SK-N-SH treated with all-trans-retinoic acid at 6 μM for 48 hours (cell line): ENCODE measurements at regions not wholly inside any gene's neighbourhood (a gene's known extent, or its start where the extent isn't known, plus 50 kb on each side); places are given as distances from the start of the nearest gene placed in this dataset.

Source experiments
- ARNTL ChIP-seq: fragments of 450-650 bp; formaldehyde crosslinking; IDR thresholded peaks from 2 replicates; pipeline ENCODE4 v1.5.0; 2020; ENCODE audit warnings: low read depth, mild to moderate bottlenecking, moderate library complexity, borderline replicate concordance
- GLIS3 ChIP-seq: fragments of 250-450 bp; sonication (Bioruptor Pico); IDR thresholded peaks from 2 replicates; pipeline ENCODE4 v1.5.0; 2020; ENCODE audit warnings: mild to moderate bottlenecking, moderate library complexity
- OSR1 ChIP-seq: fragments of 250-450 bp; sonication (Bioruptor Pico); IDR thresholded peaks from 2 replicates; pipeline ENCODE4 v1.8.0; 2022; ENCODE audit warnings: moderate library complexity, mild to moderate bottlenecking, inconsistent platforms
- RARB ChIP-seq: fragments of 250-450 bp; sonication (Bioruptor Pico); IDR thresholded peaks from 2 replicates; pipeline ENCODE4 v1.8.0; 2021; ENCODE audit warnings: mild to moderate bottlenecking, moderate library complexity
- TCF4 ChIP-seq: fragments of 250-450 bp; sonication (Bioruptor Pico); IDR thresholded peaks from 2 replicates; pipeline ENCODE4 v1.8.0; 2021; ENCODE audit warnings: mild to moderate bottlenecking, moderate library complexity, borderline replicate concordance
- ZFP3 ChIP-seq: fragments of 250-450 bp; sonication (Bioruptor Pico); IDR thresholded peaks from 2 replicates; pipeline ENCODE4 v1.5.0; 2020; ENCODE audit warnings: mild to moderate bottlenecking, moderate library complexity
- ZFP30 ChIP-seq: fragments of 450-650 bp; formaldehyde crosslinking; IDR thresholded peaks from 2 replicates; pipeline ENCODE4 v1.5.0; 2022; ENCODE audit warnings: mild to moderate bottlenecking, moderate library complexity
- ZNF8 ChIP-seq: fragments of 450-650 bp; formaldehyde crosslinking; IDR thresholded peaks from 2 replicates; pipeline ENCODE4 v1.5.0; 2020; ENCODE audit warnings: mild to moderate bottlenecking, moderate library complexity
- TF ChIP-seq, protein P1 (sequence below): fragments of 250-450 bp; sonication (Bioruptor Pico); IDR thresholded peaks from 2 replicates; pipeline ENCODE4 v1.5.1; 2020; ENCODE audit warnings: low read depth, mild to moderate bottlenecking, moderate library complexity
- TF ChIP-seq, protein P2 (sequence below): fragments of 250-450 bp; sonication (Bioruptor Pico); IDR thresholded peaks from 2 replicates; pipeline ENCODE4 v1.8.0; 2020; ENCODE audit warnings: mild to moderate bottlenecking, moderate library complexity, borderline replicate concordance
- TF ChIP-seq, protein P3 (sequence below): fragments of 250-450 bp; sonication (Bioruptor Pico); IDR thresholded peaks from 2 replicates; pipeline ENCODE4 v1.8.0; 2021; ENCODE audit warnings: low read depth, mild to moderate bottlenecking, moderate library complexity, borderline replicate concordance

DNA sequence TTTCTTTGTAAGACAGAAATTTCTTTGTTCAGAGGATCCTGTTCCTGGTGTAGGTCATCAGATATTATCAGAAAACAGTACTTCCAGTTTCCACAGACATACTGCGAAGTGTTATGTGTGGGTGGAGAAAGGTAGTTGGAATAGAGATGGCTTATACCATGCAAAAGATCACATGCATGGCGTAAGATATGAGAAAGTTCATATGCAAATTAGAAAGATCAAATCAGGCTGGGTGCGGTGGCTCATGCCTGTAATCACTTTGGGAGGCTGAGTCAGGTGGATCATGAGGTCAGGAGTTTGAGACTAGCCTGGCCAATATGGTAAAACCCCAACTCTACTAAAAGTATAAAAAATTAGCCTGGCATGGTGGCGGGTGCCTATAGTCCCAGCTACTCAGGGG, 65.2 kb upstream of the GLIS3 start:
- no peak for TF ChIP-seq TCF4 (CRISPR knock-in tag)
- TF ChIP-seq ZFP30 (CRISPR knock-in tag) = no peak
- TF ChIP-seq OSR1 = no peak
- TF ChIP-seq RARB (CRISPR knock-in tag) = no peak
- TF ChIP-seq, protein P1, sequence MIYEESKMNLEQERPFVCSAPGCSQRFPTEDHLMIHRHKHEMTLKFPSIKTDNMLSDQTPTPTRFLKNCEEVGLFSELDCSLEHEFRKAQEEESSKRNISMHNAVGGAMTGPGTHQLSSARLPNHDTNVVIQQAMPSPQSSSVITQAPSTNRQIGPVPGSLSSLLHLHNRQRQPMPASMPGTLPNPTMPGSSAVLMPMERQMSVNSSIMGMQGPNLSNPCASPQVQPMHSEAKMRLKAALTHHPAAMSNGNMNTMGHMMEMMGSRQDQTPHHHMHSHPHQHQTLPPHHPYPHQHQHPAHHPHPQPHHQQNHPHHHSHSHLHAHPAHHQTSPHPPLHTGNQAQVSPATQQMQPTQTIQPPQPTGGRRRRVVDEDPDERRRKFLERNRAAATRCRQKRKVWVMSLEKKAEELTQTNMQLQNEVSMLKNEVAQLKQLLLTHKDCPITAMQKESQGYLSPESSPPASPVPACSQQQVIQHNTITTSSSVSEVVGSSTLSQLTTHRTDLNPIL (CRISPR knock-in tag) = no peak
- TF ChIP-seq GLIS3 (CRISPR knock-in tag) = no peak
- TF ChIP-seq, protein P2, sequence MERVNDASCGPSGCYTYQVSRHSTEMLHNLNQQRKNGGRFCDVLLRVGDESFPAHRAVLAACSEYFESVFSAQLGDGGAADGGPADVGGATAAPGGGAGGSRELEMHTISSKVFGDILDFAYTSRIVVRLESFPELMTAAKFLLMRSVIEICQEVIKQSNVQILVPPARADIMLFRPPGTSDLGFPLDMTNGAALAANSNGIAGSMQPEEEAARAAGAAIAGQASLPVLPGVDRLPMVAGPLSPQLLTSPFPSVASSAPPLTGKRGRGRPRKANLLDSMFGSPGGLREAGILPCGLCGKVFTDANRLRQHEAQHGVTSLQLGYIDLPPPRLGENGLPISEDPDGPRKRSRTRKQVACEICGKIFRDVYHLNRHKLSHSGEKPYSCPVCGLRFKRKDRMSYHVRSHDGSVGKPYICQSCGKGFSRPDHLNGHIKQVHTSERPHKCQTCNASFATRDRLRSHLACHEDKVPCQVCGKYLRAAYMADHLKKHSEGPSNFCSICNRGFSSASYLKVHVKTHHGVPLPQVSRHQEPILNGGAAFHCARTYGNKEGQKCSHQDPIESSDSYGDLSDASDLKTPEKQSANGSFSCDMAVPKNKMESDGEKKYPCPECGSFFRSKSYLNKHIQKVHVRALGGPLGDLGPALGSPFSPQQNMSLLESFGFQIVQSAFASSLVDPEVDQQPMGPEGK (CRISPR knock-in tag) = no peak
- TF ChIP-seq, protein P3, sequence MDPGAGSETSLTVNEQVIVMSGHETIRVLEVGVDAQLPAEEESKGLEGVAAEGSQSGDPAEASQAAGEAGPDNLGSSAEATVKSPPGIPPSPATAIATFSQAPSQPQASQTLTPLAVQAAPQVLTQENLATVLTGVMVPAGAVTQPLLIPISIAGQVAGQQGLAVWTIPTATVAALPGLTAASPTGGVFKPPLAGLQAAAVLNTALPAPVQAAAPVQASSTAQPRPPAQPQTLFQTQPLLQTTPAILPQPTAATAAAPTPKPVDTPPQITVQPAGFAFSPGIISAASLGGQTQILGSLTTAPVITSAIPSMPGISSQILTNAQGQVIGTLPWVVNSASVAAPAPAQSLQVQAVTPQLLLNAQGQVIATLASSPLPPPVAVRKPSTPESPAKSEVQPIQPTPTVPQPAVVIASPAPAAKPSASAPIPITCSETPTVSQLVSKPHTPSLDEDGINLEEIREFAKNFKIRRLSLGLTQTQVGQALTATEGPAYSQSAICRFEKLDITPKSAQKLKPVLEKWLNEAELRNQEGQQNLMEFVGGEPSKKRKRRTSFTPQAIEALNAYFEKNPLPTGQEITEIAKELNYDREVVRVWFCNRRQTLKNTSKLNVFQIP (CRISPR knock-in tag) = no peak
- no peak for TF ChIP-seq ZFP3 (CRISPR knock-in tag)
- no peak for TF ChIP-seq ARNTL
- TF ChIP-seq ZNF8 = no peak
